ENCODE measurements at regions not wholly inside any gene's neighbourhood (a gene's known extent, or its start where the extent isn't known, plus 50 kb on each side); places are given as distances from the start of the nearest gene placed in this dataset.

GRCh38 chr5:30287890-30288289, 905.6 kb upstream of the CDH6 start:
- TF ChIP-seq POLR2AphosphoS5 (IDR thresholded peaks at IDR 0.05) (no peak), POLR2A (IDR thresholded peaks at IDR 0.05) (no peak), EP300 (IDR thresholded peaks at IDR 0.05; ENCODE audit: low read depth) (no peak)
- TF ChIP-seq, protein P1, sequence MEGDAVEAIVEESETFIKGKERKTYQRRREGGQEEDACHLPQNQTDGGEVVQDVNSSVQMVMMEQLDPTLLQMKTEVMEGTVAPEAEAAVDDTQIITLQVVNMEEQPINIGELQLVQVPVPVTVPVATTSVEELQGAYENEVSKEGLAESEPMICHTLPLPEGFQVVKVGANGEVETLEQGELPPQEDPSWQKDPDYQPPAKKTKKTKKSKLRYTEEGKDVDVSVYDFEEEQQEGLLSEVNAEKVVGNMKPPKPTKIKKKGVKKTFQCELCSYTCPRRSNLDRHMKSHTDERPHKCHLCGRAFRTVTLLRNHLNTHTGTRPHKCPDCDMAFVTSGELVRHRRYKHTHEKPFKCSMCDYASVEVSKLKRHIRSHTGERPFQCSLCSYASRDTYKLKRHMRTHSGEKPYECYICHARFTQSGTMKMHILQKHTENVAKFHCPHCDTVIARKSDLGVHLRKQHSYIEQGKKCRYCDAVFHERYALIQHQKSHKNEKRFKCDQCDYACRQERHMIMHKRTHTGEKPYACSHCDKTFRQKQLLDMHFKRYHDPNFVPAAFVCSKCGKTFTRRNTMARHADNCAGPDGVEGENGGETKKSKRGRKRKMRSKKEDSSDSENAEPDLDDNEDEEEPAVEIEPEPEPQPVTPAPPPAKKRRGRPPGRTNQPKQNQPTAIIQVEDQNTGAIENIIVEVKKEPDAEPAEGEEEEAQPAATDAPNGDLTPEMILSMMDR (IDR thresholded peaks at IDR 0.05) = no peak
